HCT116 (cell line): ENCODE measurements at regions not wholly inside any gene's neighbourhood (a gene's known extent, or its start where the extent isn't known, plus 50 kb on each side); places are given as distances from the start of the nearest gene placed in this dataset.

Experiments used
- ATAC-seq: fragments of 200-7000 bp; cut with Tn5 transposase; 2 replicates; pipeline ENCODE4 v1.9.1; 2020; ENCODE audit warnings: mild to moderate bottlenecking, moderate library complexity
- BruUV-seq: library from RNA; stranded (reverse); fragments of 400-500 nt; replicated peaks from 2 replicates; lab custom pipeline; 2021; lab: Mats Ljungman, UMichigan
- CTCF ChIA-PET: fragments of 300-600 bp; sonication (Branson Sonifier 250); formaldehyde crosslinking; loops from one replicate; lab custom pipeline; 2021; ENCODE audit warnings: antibody characterized with exemption; lab: Charles Lee
- POLR2A ChIA-PET: fragments of 300-600, 350-600 bp; sonication (Branson Sonifier 250); formaldehyde crosslinking; loops from one replicate; lab custom pipeline; 2021; ENCODE audit warnings: antibody characterized with exemption; lab: Charles Lee
- RAD21 ChIA-PET, 2 experiments: fragments of 300-600 bp; sonication (Branson Sonifier 250); formaldehyde crosslinking; loops; one replicate each; lab custom pipeline; 2023; ENCODE audit warnings: low total read pairs in 2 of 2; ENCODE audit not compliant: uncharacterized antibody in 2 of 2, unreplicated experiment in 2 of 2, low non-redundant PET in 1 of 2; lab: Charles Lee
- DNase-seq: peaks from one replicate; pipeline ENCODE4 v3.0.0-alpha.2; 2010; ENCODE audit warnings: low read depth, low spot score
- H2AFZ ChIP-seq: fragments of 200-600 bp; shearing (Covaris generic), sonication (generic); 2 replicates; pipeline ENCODE4 v1.6.1; 2017; ENCODE audit warnings: low read depth, mixed run types, mixed read lengths, antibody characterized with exemption, low read length; ENCODE audit not compliant: poor library complexity, severe bottlenecking
- H3K27ac ChIP-seq: 2 replicates; pipeline ENCODE4 v1.5.1; 2012; ENCODE audit warnings: low read depth, low read length
- H3K27me3 ChIP-seq: fragments of 200-600 bp; sonication (generic); 2 replicates; pipeline ENCODE4 v1.6.1; 2016; ENCODE audit warnings: mixed run types, low read length, mixed read lengths; ENCODE audit not compliant: insufficient read depth
- H3K36me3 ChIP-seq, 2 experiments: fragments of 200-500 bp in 1 of 2; fragments of 200-600 bp in 1 of 2; sonication (Bioruptor generic) in 1 of 2; sonication (generic) in 1 of 2; 2 replicates each; pipeline versions ENCODE4 v1.5.1 to v1.6.1; 2014 to 2016; ENCODE audit warnings: low read length in 2 of 2, inconsistent platforms in 1 of 2, mixed read lengths in 1 of 2, mixed run types in 1 of 2; ENCODE audit not compliant: insufficient read depth in 2 of 2, control insufficient read depth in 1 of 2
- H3K4me1 ChIP-seq, 2 experiments: fragments of 200-600 bp in 1 of 2; sonication (generic) in 1 of 2; 2 replicates each; pipeline versions ENCODE4 v1.5.1 to v1.6.1; 2012 to 2017; ENCODE audit warnings: low read length in 2 of 2, inconsistent platforms in 1 of 2, mild to moderate bottlenecking in 1 of 2, mixed read lengths in 1 of 2, mixed run types in 1 of 2, moderate library complexity in 1 of 2; ENCODE audit not compliant: insufficient read depth in 2 of 2, control insufficient read depth in 1 of 2
- H3K4me2 ChIP-seq: fragments of 200-600 bp; sonication (generic); 2 replicates; pipeline ENCODE4 v1.6.1; 2017; ENCODE audit warnings: mixed run types, low read length, mixed read lengths
- H3K4me3 ChIP-seq, 2 experiments: fragments of 200-600 bp in 1 of 2; sonication (generic) in 1 of 2; replicated peaks in 1 of 2; 2 replicates each; pipeline ENCODE4 v1.5.1; 2011 to 2016; ENCODE audit warnings: low read length in 2 of 2, control low read depth in 1 of 2, low read depth in 1 of 2, mild to moderate bottlenecking in 1 of 2, mixed read lengths in 1 of 2, mixed run types in 1 of 2
- H3K79me2 ChIP-seq: fragments of 200-600 bp; sonication (generic); 2 replicates; pipeline ENCODE4 v1.6.1; 2017; ENCODE audit warnings: mild to moderate bottlenecking, mixed run types, low read length, moderate library complexity, mixed read lengths; ENCODE audit not compliant: insufficient read depth
- H3K9ac ChIP-seq: fragments of 200-600 bp; sonication (generic); 2 replicates; pipeline ENCODE4 v1.6.1; 2016; ENCODE audit warnings: low read length, mixed read lengths
- H3K9me2 ChIP-seq: fragments of 200-600 bp; sonication (generic), shearing (Covaris generic); 2 replicates; pipeline ENCODE4 v1.6.1; 2017; ENCODE audit warnings: mixed run types, mild to moderate bottlenecking, moderate library complexity; ENCODE audit not compliant: insufficient read depth
- H3K9me3 ChIP-seq, 2 experiments: fragments of 200-500 bp in 1 of 2; fragments of 200-600 bp in 1 of 2; sonication (Bioruptor generic) in 1 of 2; sonication (generic) in 1 of 2; 2 replicates each; pipeline ENCODE4 v1.6.1; 2014 to 2017; ENCODE audit warnings: low read length in 2 of 2, mixed read lengths in 2 of 2, inconsistent platforms in 1 of 2, low read depth in 1 of 2, mild to moderate bottlenecking in 1 of 2, mixed run types in 1 of 2, moderate library complexity in 1 of 2; ENCODE audit not compliant: control insufficient read depth in 1 of 2, insufficient read depth in 1 of 2
- H4K20me1 ChIP-seq: fragments of 200-600 bp; sonication (generic), shearing (Covaris generic); 2 replicates; pipeline ENCODE4 v1.6.1; 2017; ENCODE audit warnings: mixed run types, mild to moderate bottlenecking, moderate library complexity; ENCODE audit not compliant: insufficient read depth
- CEBPB ChIP-seq: IDR thresholded peaks from 2 replicates; pipeline ENCODE4 v1.6.1; 2012; ENCODE audit warnings: low read depth
- CTCF ChIP-seq, 3 experiments: fragments of 200-600 bp in 1 of 3; sonication (generic) in 1 of 3; IDR thresholded peaks in 2 of 3; conservative IDR thresholded peaks in 1 of 3; 2 replicates each; pipeline ENCODE4 v1.5.1; 2012 to 2017; ENCODE audit warnings: low read depth in 2 of 3, low read length in 2 of 3, antibody characterized with exemption in 1 of 3, borderline replicate concordance in 1 of 3, control low read depth in 1 of 3, mild to moderate bottlenecking in 1 of 3, mixed read lengths in 1 of 3, mixed run types in 1 of 3, moderate library complexity in 1 of 3; ENCODE audit not compliant: insufficient read depth in 1 of 3
- POLR2A ChIP-seq: IDR thresholded peaks from 2 replicates; pipeline ENCODE4 v1.7.0; 2011; ENCODE audit warnings: borderline replicate concordance; ENCODE audit not compliant: insufficient read depth, insufficient read length; ENCODE audit errors: extremely low read depth
- ZFX ChIP-seq: fragments of 450-650 bp; IDR thresholded peaks from 2 replicates; pipeline ENCODE4 v1.6.1; 2017
- intact Hi-C: fragments of 100-400 bp; cut with micrococcal nuclease; formaldehyde crosslinking; loops from 2 replicates; pipeline ENCODE4 v1.10.0; 2022
- TF ChIP-seq, protein P1 (sequence below): IDR thresholded peaks from 2 replicates; pipeline ENCODE4 v1.6.1; 2012; ENCODE audit warnings: low read depth

- Histone ChIP-seq H3K27ac (no peak overlapping the region), H3K9me2 (no peaks in the 10 kb centered on the region), H3K36me3 (no peaks in the 10 kb centered on the region), H4K20me1 (no peaks in the 10 kb centered on the region), H3K4me2 (no peak overlapping the region), H3K79me2 (no peaks in the 10 kb centered on the region), H3K4me3 (no peak overlapping the region), H2AFZ (no peak overlapping the region), H3K27me3 (no peaks in the 10 kb centered on the region), H3K4me1 (peaks cover 0 to 9% of the 10 kb centered on the region in 2 experiments; a peak in 2 of 4 replicates), H3K9me3 (peaks cover 0 to 3% of the 10 kb centered on the region in 2 experiments; a peak in 1 of 4 replicates), H3K9ac (no peak overlapping the region)
- ChIA-PET CTCF (no interaction called here), POLR2A (no interaction called here), RAD21 (no interaction called here)
- no peak for TF ChIP-seq CEBPB
- TF ChIP-seq ZFX: no peak
- no peak for TF ChIP-seq POLR2A
- TF ChIP-seq CTCF (IDR thresholded peaks at IDR 0.05 in 2 of 3, conservative IDR thresholded peaks at IDR 0.05 in 1 of 3; ENCODE audit: borderline replicate concordance in 1 of 3, insufficient read depth in 1 of 3, low read depth in 2 of 3, low read length in 2 of 3): no peak
- TF ChIP-seq, protein P1, sequence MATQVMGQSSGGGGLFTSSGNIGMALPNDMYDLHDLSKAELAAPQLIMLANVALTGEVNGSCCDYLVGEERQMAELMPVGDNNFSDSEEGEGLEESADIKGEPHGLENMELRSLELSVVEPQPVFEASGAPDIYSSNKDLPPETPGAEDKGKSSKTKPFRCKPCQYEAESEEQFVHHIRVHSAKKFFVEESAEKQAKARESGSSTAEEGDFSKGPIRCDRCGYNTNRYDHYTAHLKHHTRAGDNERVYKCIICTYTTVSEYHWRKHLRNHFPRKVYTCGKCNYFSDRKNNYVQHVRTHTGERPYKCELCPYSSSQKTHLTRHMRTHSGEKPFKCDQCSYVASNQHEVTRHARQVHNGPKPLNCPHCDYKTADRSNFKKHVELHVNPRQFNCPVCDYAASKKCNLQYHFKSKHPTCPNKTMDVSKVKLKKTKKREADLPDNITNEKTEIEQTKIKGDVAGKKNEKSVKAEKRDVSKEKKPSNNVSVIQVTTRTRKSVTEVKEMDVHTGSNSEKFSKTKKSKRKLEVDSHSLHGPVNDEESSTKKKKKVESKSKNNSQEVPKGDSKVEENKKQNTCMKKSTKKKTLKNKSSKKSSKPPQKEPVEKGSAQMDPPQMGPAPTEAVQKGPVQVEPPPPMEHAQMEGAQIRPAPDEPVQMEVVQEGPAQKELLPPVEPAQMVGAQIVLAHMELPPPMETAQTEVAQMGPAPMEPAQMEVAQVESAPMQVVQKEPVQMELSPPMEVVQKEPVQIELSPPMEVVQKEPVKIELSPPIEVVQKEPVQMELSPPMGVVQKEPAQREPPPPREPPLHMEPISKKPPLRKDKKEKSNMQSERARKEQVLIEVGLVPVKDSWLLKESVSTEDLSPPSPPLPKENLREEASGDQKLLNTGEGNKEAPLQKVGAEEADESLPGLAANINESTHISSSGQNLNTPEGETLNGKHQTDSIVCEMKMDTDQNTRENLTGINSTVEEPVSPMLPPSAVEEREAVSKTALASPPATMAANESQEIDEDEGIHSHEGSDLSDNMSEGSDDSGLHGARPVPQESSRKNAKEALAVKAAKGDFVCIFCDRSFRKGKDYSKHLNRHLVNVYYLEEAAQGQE: no peak
- intact Hi-C loops: no loop called here
- ATAC-seq: no peak
- BruUV-seq: no TSS peak
- no peak for DNase-seq
Measured at GRCh38 chr12:14244876-14245669, 120.4 kb upstream of the ATF7IP start.
